ENCODE measurements at regions not wholly inside any gene's neighbourhood (a gene's known extent, or its start where the extent isn't known, plus 50 kb on each side); places are given as distances from the start of the nearest gene placed in this dataset.

DNA sequence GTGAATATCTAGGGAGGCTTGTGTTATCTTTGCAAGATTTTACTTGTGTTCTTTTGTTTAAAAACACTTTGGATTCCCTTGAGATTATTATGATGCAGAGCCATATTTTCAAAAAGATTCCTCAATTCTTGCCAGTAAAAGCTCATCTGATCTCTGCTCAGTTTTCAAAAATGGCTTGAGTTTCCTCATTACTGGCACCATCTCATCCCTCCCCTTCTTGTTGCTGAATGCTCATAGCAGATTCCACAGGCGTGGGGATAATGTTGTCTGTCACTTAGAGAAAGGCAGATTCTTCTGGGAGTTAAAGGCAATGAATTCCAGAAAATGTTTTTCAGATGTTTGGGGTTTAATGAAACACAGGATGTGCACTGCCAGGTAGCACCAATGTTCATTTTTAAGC is 170.4 kb upstream of the TANK start:
- TF ChIP-seq, protein P1, sequence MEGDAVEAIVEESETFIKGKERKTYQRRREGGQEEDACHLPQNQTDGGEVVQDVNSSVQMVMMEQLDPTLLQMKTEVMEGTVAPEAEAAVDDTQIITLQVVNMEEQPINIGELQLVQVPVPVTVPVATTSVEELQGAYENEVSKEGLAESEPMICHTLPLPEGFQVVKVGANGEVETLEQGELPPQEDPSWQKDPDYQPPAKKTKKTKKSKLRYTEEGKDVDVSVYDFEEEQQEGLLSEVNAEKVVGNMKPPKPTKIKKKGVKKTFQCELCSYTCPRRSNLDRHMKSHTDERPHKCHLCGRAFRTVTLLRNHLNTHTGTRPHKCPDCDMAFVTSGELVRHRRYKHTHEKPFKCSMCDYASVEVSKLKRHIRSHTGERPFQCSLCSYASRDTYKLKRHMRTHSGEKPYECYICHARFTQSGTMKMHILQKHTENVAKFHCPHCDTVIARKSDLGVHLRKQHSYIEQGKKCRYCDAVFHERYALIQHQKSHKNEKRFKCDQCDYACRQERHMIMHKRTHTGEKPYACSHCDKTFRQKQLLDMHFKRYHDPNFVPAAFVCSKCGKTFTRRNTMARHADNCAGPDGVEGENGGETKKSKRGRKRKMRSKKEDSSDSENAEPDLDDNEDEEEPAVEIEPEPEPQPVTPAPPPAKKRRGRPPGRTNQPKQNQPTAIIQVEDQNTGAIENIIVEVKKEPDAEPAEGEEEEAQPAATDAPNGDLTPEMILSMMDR (IDR thresholded peaks at IDR 0.05), result no peak
- TF ChIP-seq POLR2AphosphoS5 (IDR thresholded peaks at IDR 0.05; ENCODE audit: low read depth, low read length) (no peak), SIN3A (IDR thresholded peaks at IDR 0.05; ENCODE audit: borderline replicate concordance, insufficient read depth, low read depth, low read length) (no peak)

Measured in Panc1 (cell line).